ENCODE measurements at regions not wholly inside any gene's neighbourhood (a gene's known extent, or its start where the extent isn't known, plus 50 kb on each side); places are given as distances from the start of the nearest gene placed in this dataset.

GRCh38 chr3:157589211-157589610, 86.0 kb upstream of the VEPH1 start:
- ATAC-seq: no peak
- intact Hi-C loops (cut with DNase I): no loop called here
- Histone ChIP-seq H3K27ac (no peak overlapping the region), H3K36me3 (ENCODE audit: insufficient read depth in 1 of 2, low read depth in 1 of 2) (no peaks in the 10 kb centered on the region), H3K4me1 (no peaks in the 10 kb centered on the region), H3K9me3 (no peaks in the 10 kb centered on the region), H3K27me3 (ENCODE audit: insufficient read depth in 3 of 3, low read length in 2 of 3) (no peaks in the 10 kb centered on the region), H3K4me3 (no peak overlapping the region)
- TF ChIP-seq CTCF (IDR thresholded peaks at IDR 0.05): no peak
- WGBS, 3 donors: 33 to 38% (median 38%) methylated on average over 2 of the region's 2 CpGs
- no peak for DNase-seq

GRCh38 chr3:157588386-157589060, 85.3 kb upstream of the VEPH1 start:
- no peak for TF ChIP-seq CTCF (IDR thresholded peaks at IDR 0.05)
- Histone ChIP-seq H3K4me3 (no peak overlapping the region), H3K27ac (no peak overlapping the region), H3K4me1 (no peaks in the 10 kb centered on the region), H3K9me3 (no peaks in the 10 kb centered on the region), H3K27me3 (ENCODE audit: insufficient read depth in 3 of 3, low read length in 2 of 3) (no peaks in the 10 kb centered on the region), H3K36me3 (ENCODE audit: insufficient read depth in 1 of 2, low read depth in 1 of 2) (no peaks in the 10 kb centered on the region)
- no peak for ATAC-seq
- DNase-seq: no peak
- intact Hi-C loops (cut with DNase I): no loop called here

GRCh38 chr3:157586293-157586692, 83.1 kb upstream of the VEPH1 start:
- Histone ChIP-seq H3K4me1 (no peaks in the 10 kb centered on the region), H3K27me3 (ENCODE audit: insufficient read depth in 3 of 3, low read length in 2 of 3) (no peaks in the 10 kb centered on the region), H3K9me3 (no peaks in the 10 kb centered on the region), H3K36me3 (ENCODE audit: insufficient read depth in 1 of 2, low read depth in 1 of 2) (no peaks in the 10 kb centered on the region), H3K4me3 (no peak overlapping the region), H3K27ac (no peak overlapping the region)
- ATAC-seq (no peak), DNase-seq (no peak)
- no peak for TF ChIP-seq CTCF (IDR thresholded peaks at IDR 0.05)
- intact Hi-C loops (cut with DNase I): no loop called here
- WGBS, 3 donors: 81 to 91% (median 82%) methylated on average over 5 of the region's 5 CpGs

- intact Hi-C loops (cut with DNase I): no loop called here
- WGBS, 3 donors: 66 to 70% (median 67%) methylated on average over 12 of the region's 12 CpGs
- H3K4me1 ChIP-seq: no peaks in the 10 kb centered on the region
- no peaks in the 10 kb centered on the region for H3K27me3 ChIP-seq (ENCODE audit: insufficient read depth in 3 of 3, low read length in 2 of 3)
- DNase-seq (no peak), ATAC-seq (no peak)
- no peaks in the 10 kb centered on the region for H3K36me3 ChIP-seq (ENCODE audit: insufficient read depth in 1 of 2, low read depth in 1 of 2)
- H3K27ac ChIP-seq: no peak overlapping the region
- no peak overlapping the region for H3K4me3 ChIP-seq
- H3K9me3 ChIP-seq: no peaks in the 10 kb centered on the region
- TF ChIP-seq CTCF (IDR thresholded peaks at IDR 0.05): no peak
Measured at GRCh38 chr3:157585386-157585785, 82.2 kb upstream of the VEPH1 start.

- Histone ChIP-seq H3K4me3 (no peak overlapping the region), H3K4me1 (no peaks in the 10 kb centered on the region), H3K27ac (no peak overlapping the region), H3K36me3 (ENCODE audit: insufficient read depth in 1 of 2, low read depth in 1 of 2) (no peaks in the 10 kb centered on the region), H3K9me3 (no peaks in the 10 kb centered on the region), H3K27me3 (ENCODE audit: insufficient read depth in 3 of 3, low read length in 2 of 3) (no peaks in the 10 kb centered on the region)
- 90 to 98% (median 90%) methylated on average over 3 of the region's 3 CpGs for whole genome bisulfite sequencing, 3 donors
- TF ChIP-seq CTCF (IDR thresholded peaks at IDR 0.05): no peak
- no peak for ATAC-seq
- intact Hi-C loops (cut with DNase I): no loop called here
- no peak for DNase-seq
Measured at GRCh38 chr3:157582637-157582973, 79.4 kb upstream of the VEPH1 start.

Data from psoas muscle (tissue), 7 donors.